HCT116 (cell line): ENCODE measurements at regions not wholly inside any gene's neighbourhood (a gene's known extent, or its start where the extent isn't known, plus 50 kb on each side); places are given as distances from the start of the nearest gene placed in this dataset.

Experiments
- ATAC-seq: fragments of 200-7000 bp; cut with Tn5 transposase; 2 replicates; pipeline ENCODE4 v1.9.1; 2020; ENCODE audit warnings: mild to moderate bottlenecking, moderate library complexity
- BruUV-seq: library from RNA; stranded (reverse); fragments of 400-500 nt; replicated peaks from 2 replicates; lab custom pipeline; 2021; lab: Mats Ljungman, UMichigan
- CTCF ChIA-PET: fragments of 300-600 bp; sonication (Branson Sonifier 250); formaldehyde crosslinking; loops from one replicate; lab custom pipeline; 2021; ENCODE audit warnings: antibody characterized with exemption; lab: Charles Lee
- POLR2A ChIA-PET: fragments of 300-600, 350-600 bp; sonication (Branson Sonifier 250); formaldehyde crosslinking; loops from one replicate; lab custom pipeline; 2021; ENCODE audit warnings: antibody characterized with exemption; lab: Charles Lee
- RAD21 ChIA-PET, 2 experiments: fragments of 300-600 bp; sonication (Branson Sonifier 250); formaldehyde crosslinking; loops; one replicate each; lab custom pipeline; 2023; ENCODE audit warnings: low total read pairs in 2 of 2; ENCODE audit not compliant: uncharacterized antibody in 2 of 2, unreplicated experiment in 2 of 2, low non-redundant PET in 1 of 2; lab: Charles Lee
- DNase-seq: peaks from one replicate; pipeline ENCODE4 v3.0.0-alpha.2; 2010; ENCODE audit warnings: low read depth, low spot score
- H2AFZ ChIP-seq: fragments of 200-600 bp; shearing (Covaris generic), sonication (generic); 2 replicates; pipeline ENCODE4 v1.6.1; 2017; ENCODE audit warnings: low read depth, mixed run types, mixed read lengths, antibody characterized with exemption, low read length; ENCODE audit not compliant: poor library complexity, severe bottlenecking
- H3K27ac ChIP-seq: 2 replicates; pipeline ENCODE4 v1.5.1; 2012; ENCODE audit warnings: low read depth, low read length
- H3K27me3 ChIP-seq: fragments of 200-600 bp; sonication (generic); 2 replicates; pipeline ENCODE4 v1.6.1; 2016; ENCODE audit warnings: mixed run types, low read length, mixed read lengths; ENCODE audit not compliant: insufficient read depth
- H3K36me3 ChIP-seq, 2 experiments: fragments of 200-500 bp in 1 of 2; fragments of 200-600 bp in 1 of 2; sonication (Bioruptor generic) in 1 of 2; sonication (generic) in 1 of 2; 2 replicates each; pipeline versions ENCODE4 v1.5.1 to v1.6.1; 2014 to 2016; ENCODE audit warnings: low read length in 2 of 2, inconsistent platforms in 1 of 2, mixed read lengths in 1 of 2, mixed run types in 1 of 2; ENCODE audit not compliant: insufficient read depth in 2 of 2, control insufficient read depth in 1 of 2
- H3K4me1 ChIP-seq, 2 experiments: fragments of 200-600 bp in 1 of 2; sonication (generic) in 1 of 2; 2 replicates each; pipeline versions ENCODE4 v1.5.1 to v1.6.1; 2012 to 2017; ENCODE audit warnings: low read length in 2 of 2, inconsistent platforms in 1 of 2, mild to moderate bottlenecking in 1 of 2, mixed read lengths in 1 of 2, mixed run types in 1 of 2, moderate library complexity in 1 of 2; ENCODE audit not compliant: insufficient read depth in 2 of 2, control insufficient read depth in 1 of 2
- H3K4me2 ChIP-seq: fragments of 200-600 bp; sonication (generic); 2 replicates; pipeline ENCODE4 v1.6.1; 2017; ENCODE audit warnings: mixed run types, low read length, mixed read lengths
- H3K4me3 ChIP-seq, 2 experiments: fragments of 200-600 bp in 1 of 2; sonication (generic) in 1 of 2; replicated peaks in 1 of 2; 2 replicates each; pipeline ENCODE4 v1.5.1; 2011 to 2016; ENCODE audit warnings: low read length in 2 of 2, control low read depth in 1 of 2, low read depth in 1 of 2, mild to moderate bottlenecking in 1 of 2, mixed read lengths in 1 of 2, mixed run types in 1 of 2
- H3K79me2 ChIP-seq: fragments of 200-600 bp; sonication (generic); 2 replicates; pipeline ENCODE4 v1.6.1; 2017; ENCODE audit warnings: mild to moderate bottlenecking, mixed run types, low read length, moderate library complexity, mixed read lengths; ENCODE audit not compliant: insufficient read depth
- H3K9ac ChIP-seq: fragments of 200-600 bp; sonication (generic); 2 replicates; pipeline ENCODE4 v1.6.1; 2016; ENCODE audit warnings: low read length, mixed read lengths
- H3K9me2 ChIP-seq: fragments of 200-600 bp; sonication (generic), shearing (Covaris generic); 2 replicates; pipeline ENCODE4 v1.6.1; 2017; ENCODE audit warnings: mixed run types, mild to moderate bottlenecking, moderate library complexity; ENCODE audit not compliant: insufficient read depth
- H3K9me3 ChIP-seq, 2 experiments: fragments of 200-500 bp in 1 of 2; fragments of 200-600 bp in 1 of 2; sonication (Bioruptor generic) in 1 of 2; sonication (generic) in 1 of 2; 2 replicates each; pipeline ENCODE4 v1.6.1; 2014 to 2017; ENCODE audit warnings: low read length in 2 of 2, mixed read lengths in 2 of 2, inconsistent platforms in 1 of 2, low read depth in 1 of 2, mild to moderate bottlenecking in 1 of 2, mixed run types in 1 of 2, moderate library complexity in 1 of 2; ENCODE audit not compliant: control insufficient read depth in 1 of 2, insufficient read depth in 1 of 2
- H4K20me1 ChIP-seq: fragments of 200-600 bp; sonication (generic), shearing (Covaris generic); 2 replicates; pipeline ENCODE4 v1.6.1; 2017; ENCODE audit warnings: mixed run types, mild to moderate bottlenecking, moderate library complexity; ENCODE audit not compliant: insufficient read depth
- EGR1 ChIP-seq: IDR thresholded peaks from 2 replicates; pipeline ENCODE4 v1.6.1; 2012; ENCODE audit warnings: low read depth
- ELF1 ChIP-seq: IDR thresholded peaks from 2 replicates; pipeline ENCODE4 v1.6.1; 2012; ENCODE audit warnings: low read depth, borderline replicate concordance
- EZH2phosphoT487 ChIP-seq: fragments of 200-600 bp; IDR thresholded peaks from 2 replicates; pipeline ENCODE4 v1.6.1; 2018; ENCODE audit warnings: antibody characterized with exemption, borderline replicate concordance
- POLR2A ChIP-seq: IDR thresholded peaks from 2 replicates; pipeline ENCODE4 v1.7.0; 2011; ENCODE audit warnings: borderline replicate concordance; ENCODE audit not compliant: insufficient read depth, insufficient read length; ENCODE audit errors: extremely low read depth
- POLR2AphosphoS5 ChIP-seq: IDR thresholded peaks from 2 replicates; pipeline ENCODE4 v1.6.1; 2011; ENCODE audit warnings: mild to moderate bottlenecking, low read depth, low read length, moderate library complexity
- SP1 ChIP-seq: IDR thresholded peaks from 2 replicates; pipeline ENCODE4 v1.6.1; 2012; ENCODE audit warnings: low read depth
- SRF ChIP-seq: IDR thresholded peaks from 2 replicates; pipeline ENCODE4 v1.6.1; 2012; ENCODE audit warnings: low read depth
- TCF7L2 ChIP-seq: IDR thresholded peaks from 2 replicates; pipeline ENCODE4 v1.7.0; 2011; ENCODE audit warnings: borderline replicate concordance, inconsistent platforms; ENCODE audit not compliant: insufficient read depth, insufficient read length; ENCODE audit errors: extremely low read depth
- YY1 ChIP-seq: IDR thresholded peaks from 2 replicates; pipeline ENCODE4 v1.6.1; 2011; ENCODE audit warnings: low read length, low read depth, moderate library complexity, mild to moderate bottlenecking; ENCODE audit not compliant: insufficient replicate concordance; ENCODE audit errors: extremely low read depth
- intact Hi-C: fragments of 100-400 bp; cut with micrococcal nuclease; formaldehyde crosslinking; loops from 2 replicates; pipeline ENCODE4 v1.10.0; 2022
- TF ChIP-seq, protein P1 (sequence below), 3 experiments: fragments of 200-600 bp in 1 of 3; sonication (generic) in 1 of 3; IDR thresholded peaks in 2 of 3; conservative IDR thresholded peaks in 1 of 3; 2 replicates each; pipeline ENCODE4 v1.5.1; 2012 to 2017; ENCODE audit warnings: low read depth in 2 of 3, low read length in 2 of 3, antibody characterized with exemption in 1 of 3, borderline replicate concordance in 1 of 3, control low read depth in 1 of 3, mild to moderate bottlenecking in 1 of 3, mixed read lengths in 1 of 3, mixed run types in 1 of 3, moderate library complexity in 1 of 3; ENCODE audit not compliant: insufficient read depth in 1 of 3
- TF ChIP-seq, protein P2 (sequence below): IDR thresholded peaks from 2 replicates; pipeline ENCODE4 v1.6.1; 2012
- TF ChIP-seq, protein P3 (sequence below): IDR thresholded peaks from 2 replicates; pipeline ENCODE4 v1.6.1; 2012
- TF ChIP-seq, protein P4 (sequence below): IDR thresholded peaks from 2 replicates; pipeline ENCODE4 v1.6.1; 2012; ENCODE audit warnings: low read depth

DNA sequence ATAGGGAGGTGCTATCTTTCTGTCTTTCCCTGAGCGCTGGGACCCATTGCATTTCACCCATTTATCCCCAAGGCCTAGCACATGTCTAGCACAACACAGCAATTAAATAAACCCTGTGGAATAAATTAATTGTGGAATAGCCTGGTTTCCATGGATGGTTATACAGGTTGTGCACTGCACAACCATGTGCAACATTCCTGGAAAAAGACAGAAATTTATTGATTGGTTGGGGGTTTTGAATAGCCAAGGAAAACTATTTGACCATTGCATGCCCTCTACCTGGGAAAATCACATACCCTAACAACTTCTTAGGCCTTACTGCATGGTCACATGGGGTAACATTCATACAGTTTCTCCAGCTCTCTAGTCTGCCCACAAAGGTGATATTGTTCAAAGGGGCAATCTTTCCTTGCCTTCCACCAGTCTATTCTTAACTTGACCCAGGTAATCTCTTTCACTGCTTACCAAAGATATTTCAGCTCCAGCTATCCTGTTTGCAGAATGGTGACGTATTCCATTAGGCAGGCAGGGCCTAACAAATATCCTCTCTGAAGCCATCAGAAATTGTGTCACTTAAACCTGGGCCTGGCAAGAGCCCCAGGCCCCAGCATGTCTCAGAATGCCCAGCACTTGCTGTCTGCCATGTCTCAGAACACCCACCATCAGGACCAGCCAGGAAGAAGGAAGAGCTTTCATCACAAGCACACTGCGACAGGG is 157.9 kb upstream of the RAB4A start:
- ChIA-PET CTCF (no interaction called here), POLR2A (no interaction called here), RAD21 (no interaction called here)
- Histone ChIP-seq H3K9me2 (no peaks in the 10 kb centered on the region), H3K4me2 (no peak overlapping the region), H3K27ac (no peak overlapping the region), H3K9ac (no peak overlapping the region), H3K79me2 (no peaks in the 10 kb centered on the region), H2AFZ (no peak overlapping the region), H3K4me1 (no peaks in the 10 kb centered on the region), H3K27me3 (no peaks in the 10 kb centered on the region), H3K36me3 (no peaks in the 10 kb centered on the region), H3K9me3 (no peaks in the 10 kb centered on the region), H3K4me3 (no peak overlapping the region), H4K20me1 (no peaks in the 10 kb centered on the region)
- no peak for ATAC-seq
- no peak for DNase-seq
- intact Hi-C loops, result no loop called here
- no peak for TF ChIP-seq SRF
- TF ChIP-seq, protein P1, sequence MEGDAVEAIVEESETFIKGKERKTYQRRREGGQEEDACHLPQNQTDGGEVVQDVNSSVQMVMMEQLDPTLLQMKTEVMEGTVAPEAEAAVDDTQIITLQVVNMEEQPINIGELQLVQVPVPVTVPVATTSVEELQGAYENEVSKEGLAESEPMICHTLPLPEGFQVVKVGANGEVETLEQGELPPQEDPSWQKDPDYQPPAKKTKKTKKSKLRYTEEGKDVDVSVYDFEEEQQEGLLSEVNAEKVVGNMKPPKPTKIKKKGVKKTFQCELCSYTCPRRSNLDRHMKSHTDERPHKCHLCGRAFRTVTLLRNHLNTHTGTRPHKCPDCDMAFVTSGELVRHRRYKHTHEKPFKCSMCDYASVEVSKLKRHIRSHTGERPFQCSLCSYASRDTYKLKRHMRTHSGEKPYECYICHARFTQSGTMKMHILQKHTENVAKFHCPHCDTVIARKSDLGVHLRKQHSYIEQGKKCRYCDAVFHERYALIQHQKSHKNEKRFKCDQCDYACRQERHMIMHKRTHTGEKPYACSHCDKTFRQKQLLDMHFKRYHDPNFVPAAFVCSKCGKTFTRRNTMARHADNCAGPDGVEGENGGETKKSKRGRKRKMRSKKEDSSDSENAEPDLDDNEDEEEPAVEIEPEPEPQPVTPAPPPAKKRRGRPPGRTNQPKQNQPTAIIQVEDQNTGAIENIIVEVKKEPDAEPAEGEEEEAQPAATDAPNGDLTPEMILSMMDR (IDR thresholded peaks at IDR 0.05 in 2 of 3, conservative IDR thresholded peaks at IDR 0.05 in 1 of 3; ENCODE audit: borderline replicate concordance in 1 of 3, insufficient read depth in 1 of 3, low read depth in 2 of 3, low read length in 2 of 3), result no peak
- BruUV-seq, result no TSS peak

DNA sequence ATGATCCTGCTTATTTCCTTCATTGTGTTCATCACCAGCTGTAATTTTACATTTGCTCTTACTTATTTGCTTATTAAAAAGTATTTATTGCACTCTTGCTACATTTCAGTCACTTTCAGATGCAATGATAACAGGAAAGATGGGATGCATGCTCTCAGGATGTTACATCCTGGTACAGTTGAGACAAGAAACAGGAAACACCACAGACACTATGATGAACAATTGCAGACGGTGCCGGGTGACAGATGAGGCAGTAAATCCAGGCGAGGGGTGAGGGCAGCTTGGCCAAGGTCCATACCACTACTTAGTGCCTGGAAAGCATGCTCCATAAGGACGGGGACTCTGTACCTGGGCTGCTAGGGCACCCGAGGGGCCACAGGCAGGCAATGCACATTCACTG is 156.6 kb upstream of the RAB4A start:
- no peak overlapping the region for H3K9ac ChIP-seq
- ChIA-PET CTCF (no interaction called here), POLR2A (no interaction called here), RAD21 (no interaction called here)
- intact Hi-C loops, result no loop called here
- ATAC-seq (no peak), DNase-seq (no peak)
- H3K9me2 ChIP-seq, result no peaks in the 10 kb centered on the region
- H3K27me3 ChIP-seq, result no peaks in the 10 kb centered on the region
- no peaks in the 10 kb centered on the region for H4K20me1 ChIP-seq
- H3K79me2 ChIP-seq, result no peaks in the 10 kb centered on the region
- no peak overlapping the region for H2AFZ ChIP-seq
- H3K4me3 ChIP-seq, result no peak overlapping the region
- no peak overlapping the region for H3K27ac ChIP-seq
- no peak overlapping the region for H3K4me2 ChIP-seq
- no peaks in the 10 kb centered on the region for H3K9me3 ChIP-seq
- peaks cover 5 to 9% of the 10 kb centered on the region in 2 experiments; a peak in 3 of 4 replicates for H3K4me1 ChIP-seq
- BruUV-seq, result no TSS peak
- H3K36me3 ChIP-seq, result no peaks in the 10 kb centered on the region
- TF ChIP-seq, protein P2, sequence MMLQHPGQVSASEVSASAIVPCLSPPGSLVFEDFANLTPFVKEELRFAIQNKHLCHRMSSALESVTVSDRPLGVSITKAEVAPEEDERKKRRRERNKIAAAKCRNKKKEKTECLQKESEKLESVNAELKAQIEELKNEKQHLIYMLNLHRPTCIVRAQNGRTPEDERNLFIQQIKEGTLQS, result no peak
- TF ChIP-seq POLR2A (no peak), EZH2phosphoT487 (no peak), YY1 (no peak), TCF7L2 (no peak), EGR1 (no peak), ELF1 (no peak), POLR2AphosphoS5 (no peak), SRF (no peak), SP1 (no peak)
- TF ChIP-seq, protein P3, sequence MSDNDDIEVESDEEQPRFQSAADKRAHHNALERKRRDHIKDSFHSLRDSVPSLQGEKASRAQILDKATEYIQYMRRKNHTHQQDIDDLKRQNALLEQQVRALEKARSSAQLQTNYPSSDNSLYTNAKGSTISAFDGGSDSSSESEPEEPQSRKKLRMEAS, result no peak
- TF ChIP-seq, protein P4, sequence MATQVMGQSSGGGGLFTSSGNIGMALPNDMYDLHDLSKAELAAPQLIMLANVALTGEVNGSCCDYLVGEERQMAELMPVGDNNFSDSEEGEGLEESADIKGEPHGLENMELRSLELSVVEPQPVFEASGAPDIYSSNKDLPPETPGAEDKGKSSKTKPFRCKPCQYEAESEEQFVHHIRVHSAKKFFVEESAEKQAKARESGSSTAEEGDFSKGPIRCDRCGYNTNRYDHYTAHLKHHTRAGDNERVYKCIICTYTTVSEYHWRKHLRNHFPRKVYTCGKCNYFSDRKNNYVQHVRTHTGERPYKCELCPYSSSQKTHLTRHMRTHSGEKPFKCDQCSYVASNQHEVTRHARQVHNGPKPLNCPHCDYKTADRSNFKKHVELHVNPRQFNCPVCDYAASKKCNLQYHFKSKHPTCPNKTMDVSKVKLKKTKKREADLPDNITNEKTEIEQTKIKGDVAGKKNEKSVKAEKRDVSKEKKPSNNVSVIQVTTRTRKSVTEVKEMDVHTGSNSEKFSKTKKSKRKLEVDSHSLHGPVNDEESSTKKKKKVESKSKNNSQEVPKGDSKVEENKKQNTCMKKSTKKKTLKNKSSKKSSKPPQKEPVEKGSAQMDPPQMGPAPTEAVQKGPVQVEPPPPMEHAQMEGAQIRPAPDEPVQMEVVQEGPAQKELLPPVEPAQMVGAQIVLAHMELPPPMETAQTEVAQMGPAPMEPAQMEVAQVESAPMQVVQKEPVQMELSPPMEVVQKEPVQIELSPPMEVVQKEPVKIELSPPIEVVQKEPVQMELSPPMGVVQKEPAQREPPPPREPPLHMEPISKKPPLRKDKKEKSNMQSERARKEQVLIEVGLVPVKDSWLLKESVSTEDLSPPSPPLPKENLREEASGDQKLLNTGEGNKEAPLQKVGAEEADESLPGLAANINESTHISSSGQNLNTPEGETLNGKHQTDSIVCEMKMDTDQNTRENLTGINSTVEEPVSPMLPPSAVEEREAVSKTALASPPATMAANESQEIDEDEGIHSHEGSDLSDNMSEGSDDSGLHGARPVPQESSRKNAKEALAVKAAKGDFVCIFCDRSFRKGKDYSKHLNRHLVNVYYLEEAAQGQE, result no peak
